A549 (cell line): ENCODE measurements at regions not wholly inside any gene's neighbourhood (a gene's known extent, or its start where the extent isn't known, plus 50 kb on each side); places are given as distances from the start of the nearest gene placed in this dataset.

Experiments
- ATAC-seq, 2 experiments: fragments of 200-7000 bp in 1 of 2; fragments of >200 bp in 1 of 2; cut with Nextera tagmentation in 1 of 2; cut with Tn5 transposase in 1 of 2; 3 replicates each; pipeline versions ENCODE4 v1.8.0 to v1.9.1; 2018 to 2020; ENCODE audit warnings: mild to moderate bottlenecking in 1 of 2, moderate library complexity in 1 of 2
- CTCF ChIA-PET: fragments of 300-600 bp; sonication (Branson Sonifier 250); formaldehyde crosslinking; extraction: SDS; loops from one replicate; lab custom pipeline; 2021; ENCODE audit warnings: antibody characterized with exemption, inconsistent platforms; lab: Yijun Ruan, JAX
- POLR2A ChIA-PET: fragments of 350-600 bp; formaldehyde crosslinking; extraction: SDS; loops from one replicate; lab custom pipeline; 2021; ENCODE audit warnings: antibody characterized with exemption, inconsistent platforms; lab: Yijun Ruan, JAX
- DNase-seq, 2 experiments: peaks; one replicate each; pipeline versions ENCODE4 v3.0.0 to v3.0.0-alpha.2; 2011 to 2016; ENCODE audit warnings: low read depth in 1 of 2, low spot score in 1 of 2
- FAIRE-seq: peaks from 2 replicates; lab custom pipeline; 2011; peaks lifted over from hg19 to GRCh38; lab: Jason Lieb, UNC
- H3K27ac ChIP-seq, 2 experiments: fragments of >200 bp; sonication (Bioruptor Twin); formaldehyde crosslinking; 3 replicates each; pipeline ENCODE4 v1.5.1; 2016 to 2017
- H3K4me1 ChIP-seq: fragments of >200 bp; sonication (Bioruptor Twin); formaldehyde crosslinking; 3 replicates; pipeline ENCODE4 v1.6.1; 2016
- H3K4me2 ChIP-seq: fragments of >200 bp; sonication (Bioruptor Twin); formaldehyde crosslinking; 3 replicates; pipeline ENCODE4 v1.6.1; 2016
- H3K4me3 ChIP-seq: fragments of >200 bp; sonication (Bioruptor Twin); formaldehyde crosslinking; 3 replicates; pipeline ENCODE4 v1.5.1; 2016
- H3K9me3 ChIP-seq: fragments of >200 bp; sonication (Bioruptor Twin); formaldehyde crosslinking; 3 replicates; pipeline ENCODE4 v1.6.1; 2016
- BHLHE40 ChIP-seq: IDR thresholded peaks from 2 replicates; pipeline ENCODE4 v1.6.1; 2012; ENCODE audit warnings: low read depth, low read length, inconsistent platforms
- CBX2 ChIP-seq: fragments of 200-600 bp; sonication (generic); IDR thresholded peaks from 2 replicates; pipeline ENCODE4 v1.6.1; 2016; ENCODE audit warnings: low read depth, mild to moderate bottlenecking, borderline replicate concordance
- CBX8 ChIP-seq: fragments of 200-600 bp; sonication (generic); IDR thresholded peaks from 2 replicates; pipeline ENCODE4 v1.6.1; 2016
- CEBPB ChIP-seq, 2 experiments: fragments of >200 bp in 1 of 2; sonication (Bioruptor Twin) in 1 of 2; formaldehyde crosslinking in 1 of 2; IDR thresholded peaks; 2 replicates each; pipeline ENCODE4 v1.6.1; 2012 to 2016
- EHF ChIP-seq: fragments of 250-450 bp; sonication (Bioruptor Pico); IDR thresholded peaks from 2 replicates; pipeline ENCODE4 v1.5.0; 2020; ENCODE audit warnings: mild to moderate bottlenecking
- EHMT2 ChIP-seq: fragments of 200-600 bp; sonication (generic); IDR thresholded peaks from 2 replicates; pipeline ENCODE4 v1.6.1; 2016; ENCODE audit warnings: antibody characterized with exemption, low read depth, mild to moderate bottlenecking, moderate library complexity
- ESRRA ChIP-seq: fragments of 150-350 bp; IDR thresholded peaks from 2 replicates; pipeline ENCODE4 v1.6.1; 2014; ENCODE audit warnings: mild to moderate bottlenecking, low read length, borderline replicate concordance
- FOSB ChIP-seq: fragments of 250-450 bp; sonication (Bioruptor Pico); IDR thresholded peaks from 2 replicates; pipeline ENCODE4 v1.5.0; 2020; ENCODE audit warnings: mild to moderate bottlenecking, moderate library complexity
- JUNB ChIP-seq: fragments of >200 bp; sonication (Bioruptor Twin); formaldehyde crosslinking; IDR thresholded peaks from 2 replicates; pipeline ENCODE4 v1.6.1; 2016
- NFE2L2 ChIP-seq: fragments of 150-350 bp; conservative IDR thresholded peaks from 2 replicates; pipeline ENCODE4 v1.6.1; 2014; ENCODE audit warnings: low read length
- NPAS2 ChIP-seq: fragments of 250-450 bp; sonication (Bioruptor Pico); IDR thresholded peaks from 2 replicates; pipeline ENCODE4 v1.8.0; 2022; ENCODE audit warnings: mild to moderate bottlenecking, moderate library complexity, borderline replicate concordance
- RAD21 ChIP-seq, 2 experiments: fragments of >200 bp in 1 of 2; sonication (Bioruptor Twin) in 1 of 2; formaldehyde crosslinking in 1 of 2; IDR thresholded peaks in 1 of 2; conservative IDR thresholded peaks in 1 of 2; 2 replicates in 1 of 2; 3 replicates in 1 of 2; pipeline ENCODE4 v1.6.1; 2012 to 2018; ENCODE audit warnings: inconsistent platforms in 1 of 2
- RARB ChIP-seq: fragments of 250-450 bp; sonication (Bioruptor Pico); IDR thresholded peaks from 2 replicates; pipeline ENCODE4 v1.8.0; 2021; ENCODE audit warnings: mild to moderate bottlenecking, moderate library complexity
- RCOR1 ChIP-seq: fragments of 150-350 bp; IDR thresholded peaks from 2 replicates; pipeline ENCODE4 v1.6.1; 2014; ENCODE audit warnings: antibody characterized with exemption, low read length, low read depth
- WGBS: methylation state at CpG from one replicate; pipeline ENCODE4 v1.1.6; 2017; ENCODE audit errors: missing lambda C conversion rate; 5-methylcytosine and 5-hydroxymethylcytosine counted together
- TF ChIP-seq, protein P1 (sequence below): fragments of 150-350 bp; IDR thresholded peaks from 2 replicates; pipeline ENCODE4 v1.6.1; 2014; ENCODE audit warnings: low read depth, mild to moderate bottlenecking, low read length
- TF ChIP-seq, protein P2 (sequence below): fragments of >200 bp; sonication (Bioruptor Twin); formaldehyde crosslinking; IDR thresholded peaks from 3 replicates; pipeline ENCODE4 v1.5.1; 2016
- TF ChIP-seq, protein P3 (sequence below): fragments of 200-600 bp; sonication (generic); IDR thresholded peaks from 2 replicates; pipeline ENCODE4 v1.6.1; 2016; ENCODE audit warnings: antibody characterized with exemption, mild to moderate bottlenecking, moderate library complexity

- 59% methylated on average over 4 of the region's 4 CpGs for WGBS
- FAIRE-seq (no peak), ATAC-seq (no peak), DNase-seq (no peak)
- no peaks in the 10 kb centered on the region for H3K4me1 ChIP-seq
- H3K27ac ChIP-seq = no peak overlapping the region
- TF ChIP-seq, protein P1, sequence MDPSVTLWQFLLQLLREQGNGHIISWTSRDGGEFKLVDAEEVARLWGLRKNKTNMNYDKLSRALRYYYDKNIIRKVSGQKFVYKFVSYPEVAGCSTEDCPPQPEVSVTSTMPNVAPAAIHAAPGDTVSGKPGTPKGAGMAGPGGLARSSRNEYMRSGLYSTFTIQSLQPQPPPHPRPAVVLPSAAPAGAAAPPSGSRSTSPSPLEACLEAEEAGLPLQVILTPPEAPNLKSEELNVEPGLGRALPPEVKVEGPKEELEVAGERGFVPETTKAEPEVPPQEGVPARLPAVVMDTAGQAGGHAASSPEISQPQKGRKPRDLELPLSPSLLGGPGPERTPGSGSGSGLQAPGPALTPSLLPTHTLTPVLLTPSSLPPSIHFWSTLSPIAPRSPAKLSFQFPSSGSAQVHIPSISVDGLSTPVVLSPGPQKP = no peak
- TF ChIP-seq FOSB (CRISPR knock-in tag) (no peak), NPAS2 (CRISPR knock-in tag) (no peak), EHMT2 (no peak), ESRRA (no peak), NFE2L2 (no peak), RCOR1 (no peak), RAD21 (conservative IDR thresholded peaks at IDR 0.05 in 1 of 2, IDR thresholded peaks at IDR 0.05 in 1 of 2) (no peak), EHF (CRISPR knock-in tag) (no peak), CBX8 (no peak), CBX2 (no peak)
- CTCF ChIA-PET = interaction anchor here (1.4 kb wide), 1 partner anchor 46 kb away, joined by 5 read pairs; no protein-coding TSS in a partner anchor
- no peak overlapping the region for H3K4me2 ChIP-seq
- no peak overlapping the region for H3K4me3 ChIP-seq
- H3K9me3 ChIP-seq = no peaks in the 10 kb centered on the region
- POLR2A ChIA-PET = no interaction called here
These were observed 70.2 kb upstream of the EEF1E1 start for GRCh38 chr6:8172530-8172929.

DNA sequence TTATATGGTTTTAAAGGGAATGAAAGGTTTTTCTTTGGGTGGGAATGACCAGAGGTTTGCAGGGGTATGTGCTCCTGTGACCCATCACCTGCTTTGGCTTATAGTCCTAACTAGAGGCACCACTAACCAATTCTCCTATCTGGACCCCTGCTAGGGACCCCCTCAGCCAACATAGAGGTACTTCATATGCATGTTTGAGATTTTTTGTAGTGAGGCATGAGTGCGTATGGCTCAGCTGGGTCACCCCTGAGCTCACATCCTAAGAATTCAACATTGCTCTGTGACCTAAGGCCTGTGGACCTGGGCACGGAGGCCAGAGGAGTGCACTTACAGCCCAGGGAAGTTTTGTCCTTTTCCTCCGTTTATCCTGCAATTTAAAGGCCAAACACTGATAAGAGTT, 68.4 kb upstream of the EEF1E1 start:
- FAIRE-seq (no peak), DNase-seq (no peak), ATAC-seq (no peak)
- Histone ChIP-seq H3K4me2 (no peak overlapping the region), H3K4me1 (no peaks in the 10 kb centered on the region), H3K4me3 (no peak overlapping the region), H3K27ac (no peak overlapping the region), H3K9me3 (no peaks in the 10 kb centered on the region)
- ChIA-PET POLR2A (no interaction called here), CTCF (interaction anchor here (0.6 to 1.5 kb wide), 3 partner anchors 9 to 49 kb away, joined by 4 read pairs; no protein-coding TSS in a partner anchor)
- TF ChIP-seq JUNB = no peak
- TF ChIP-seq BHLHE40 = no peak
- TF ChIP-seq, protein P2, sequence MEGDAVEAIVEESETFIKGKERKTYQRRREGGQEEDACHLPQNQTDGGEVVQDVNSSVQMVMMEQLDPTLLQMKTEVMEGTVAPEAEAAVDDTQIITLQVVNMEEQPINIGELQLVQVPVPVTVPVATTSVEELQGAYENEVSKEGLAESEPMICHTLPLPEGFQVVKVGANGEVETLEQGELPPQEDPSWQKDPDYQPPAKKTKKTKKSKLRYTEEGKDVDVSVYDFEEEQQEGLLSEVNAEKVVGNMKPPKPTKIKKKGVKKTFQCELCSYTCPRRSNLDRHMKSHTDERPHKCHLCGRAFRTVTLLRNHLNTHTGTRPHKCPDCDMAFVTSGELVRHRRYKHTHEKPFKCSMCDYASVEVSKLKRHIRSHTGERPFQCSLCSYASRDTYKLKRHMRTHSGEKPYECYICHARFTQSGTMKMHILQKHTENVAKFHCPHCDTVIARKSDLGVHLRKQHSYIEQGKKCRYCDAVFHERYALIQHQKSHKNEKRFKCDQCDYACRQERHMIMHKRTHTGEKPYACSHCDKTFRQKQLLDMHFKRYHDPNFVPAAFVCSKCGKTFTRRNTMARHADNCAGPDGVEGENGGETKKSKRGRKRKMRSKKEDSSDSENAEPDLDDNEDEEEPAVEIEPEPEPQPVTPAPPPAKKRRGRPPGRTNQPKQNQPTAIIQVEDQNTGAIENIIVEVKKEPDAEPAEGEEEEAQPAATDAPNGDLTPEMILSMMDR = no peak
- TF ChIP-seq, protein P3, sequence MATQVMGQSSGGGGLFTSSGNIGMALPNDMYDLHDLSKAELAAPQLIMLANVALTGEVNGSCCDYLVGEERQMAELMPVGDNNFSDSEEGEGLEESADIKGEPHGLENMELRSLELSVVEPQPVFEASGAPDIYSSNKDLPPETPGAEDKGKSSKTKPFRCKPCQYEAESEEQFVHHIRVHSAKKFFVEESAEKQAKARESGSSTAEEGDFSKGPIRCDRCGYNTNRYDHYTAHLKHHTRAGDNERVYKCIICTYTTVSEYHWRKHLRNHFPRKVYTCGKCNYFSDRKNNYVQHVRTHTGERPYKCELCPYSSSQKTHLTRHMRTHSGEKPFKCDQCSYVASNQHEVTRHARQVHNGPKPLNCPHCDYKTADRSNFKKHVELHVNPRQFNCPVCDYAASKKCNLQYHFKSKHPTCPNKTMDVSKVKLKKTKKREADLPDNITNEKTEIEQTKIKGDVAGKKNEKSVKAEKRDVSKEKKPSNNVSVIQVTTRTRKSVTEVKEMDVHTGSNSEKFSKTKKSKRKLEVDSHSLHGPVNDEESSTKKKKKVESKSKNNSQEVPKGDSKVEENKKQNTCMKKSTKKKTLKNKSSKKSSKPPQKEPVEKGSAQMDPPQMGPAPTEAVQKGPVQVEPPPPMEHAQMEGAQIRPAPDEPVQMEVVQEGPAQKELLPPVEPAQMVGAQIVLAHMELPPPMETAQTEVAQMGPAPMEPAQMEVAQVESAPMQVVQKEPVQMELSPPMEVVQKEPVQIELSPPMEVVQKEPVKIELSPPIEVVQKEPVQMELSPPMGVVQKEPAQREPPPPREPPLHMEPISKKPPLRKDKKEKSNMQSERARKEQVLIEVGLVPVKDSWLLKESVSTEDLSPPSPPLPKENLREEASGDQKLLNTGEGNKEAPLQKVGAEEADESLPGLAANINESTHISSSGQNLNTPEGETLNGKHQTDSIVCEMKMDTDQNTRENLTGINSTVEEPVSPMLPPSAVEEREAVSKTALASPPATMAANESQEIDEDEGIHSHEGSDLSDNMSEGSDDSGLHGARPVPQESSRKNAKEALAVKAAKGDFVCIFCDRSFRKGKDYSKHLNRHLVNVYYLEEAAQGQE = no peak
- no peak for TF ChIP-seq CEBPB (IDR thresholded peaks at IDR 0.05)
- TF ChIP-seq CBX2 = no peak
- no peak for TF ChIP-seq RARB (CRISPR knock-in tag)
- WGBS = 64% methylated on average over 3 of the region's 3 CpGs
